ENCODE measurements at regions not wholly inside any gene's neighbourhood (a gene's known extent, or its start where the extent isn't known, plus 50 kb on each side); places are given as distances from the start of the nearest gene placed in this dataset.

DNA sequence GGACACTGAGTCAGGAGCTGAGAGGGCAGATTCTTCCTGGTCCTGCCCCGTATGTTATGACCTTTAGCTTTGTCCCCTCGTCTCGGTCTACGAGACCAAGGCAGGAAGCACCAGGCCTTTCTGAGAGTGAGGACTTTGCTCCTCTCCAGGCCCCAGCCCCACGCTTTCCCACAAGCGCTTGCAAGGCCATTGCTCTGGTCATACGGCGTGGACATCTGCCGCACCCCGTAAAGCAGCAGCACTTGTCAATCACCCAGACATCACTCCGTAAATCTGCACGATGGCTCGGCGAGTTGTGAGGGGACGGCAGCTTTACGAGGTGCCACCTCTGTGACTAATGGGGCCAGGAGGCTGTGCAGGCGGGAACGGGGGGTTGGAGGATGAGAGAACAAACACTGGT, 100.8 kb upstream of the TWIST2 start:
- Histone ChIP-seq H2AFZ (ENCODE audit: low read length) (no peak overlapping the region), H3K79me2 (ENCODE audit: insufficient read depth, low read depth, low read length) (no peaks in the 10 kb centered on the region), H3K4me3 (ENCODE audit: low read depth, low read length, poor library complexity, severe bottlenecking) (no peak overlapping the region), H3K4me2 (ENCODE audit: low read length) (no peak overlapping the region), H3K36me3 (ENCODE audit: insufficient read depth, low read length) (no peaks in the 10 kb centered on the region), H3K9me2 (ENCODE audit: insufficient read depth, low read length) (no peaks in the 10 kb centered on the region), H3K9me3 (ENCODE audit: low read length) (0 out of 2 replicates have a peak, but pooled peaks cover 5% of the 10 kb centered on the region), H3K4me1 (ENCODE audit: insufficient read depth, low read length, poor library complexity, severe bottlenecking) (no peaks in the 10 kb centered on the region), H4K20me1 (ENCODE audit: insufficient read depth, low read length) (no peaks in the 10 kb centered on the region), H3K27ac (ENCODE audit: low read depth, low read length, poor library complexity, severe bottlenecking) (no peak overlapping the region)
- intact Hi-C loops (cut with micrococcal nuclease; ENCODE audit: unreplicated experiment) = no loop called here
- ChIA-PET POLR2A (no interaction called here), CTCF (ENCODE audit: unreplicated experiment) (no interaction called here)
- DNase-seq (ENCODE audit: low spot score) = no peak
- no TSS peak for BruUV-seq (replicated peaks)
- TF ChIP-seq EZH2phosphoT487 (IDR thresholded peaks at IDR 0.05; ENCODE audit: borderline replicate concordance, low read depth, low read length) (no peak), CTCF (conservative IDR thresholded peaks at IDR 0.05; ENCODE audit: low read length) (no peak)

DNA sequence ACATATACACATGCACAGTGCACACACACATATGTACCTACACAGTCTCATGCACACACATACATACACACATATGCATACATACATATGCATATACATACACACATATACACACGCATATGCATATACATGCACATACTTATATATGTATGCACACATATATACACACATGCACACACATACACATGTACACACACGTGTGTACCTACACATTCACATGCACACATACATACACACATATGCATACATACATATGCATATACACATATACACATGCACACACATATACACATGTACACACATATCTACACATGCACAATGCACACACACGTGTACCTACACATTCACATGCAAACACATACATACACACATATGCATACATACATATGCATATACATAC, 100.3 kb upstream of the TWIST2 start:
- no peak for TF ChIP-seq CTCF (conservative IDR thresholded peaks at IDR 0.05; ENCODE audit: low read length)
- no peak for TF ChIP-seq EZH2phosphoT487 (IDR thresholded peaks at IDR 0.05; ENCODE audit: borderline replicate concordance, low read depth, low read length)
- BruUV-seq (replicated peaks) = no TSS peak

DNA sequence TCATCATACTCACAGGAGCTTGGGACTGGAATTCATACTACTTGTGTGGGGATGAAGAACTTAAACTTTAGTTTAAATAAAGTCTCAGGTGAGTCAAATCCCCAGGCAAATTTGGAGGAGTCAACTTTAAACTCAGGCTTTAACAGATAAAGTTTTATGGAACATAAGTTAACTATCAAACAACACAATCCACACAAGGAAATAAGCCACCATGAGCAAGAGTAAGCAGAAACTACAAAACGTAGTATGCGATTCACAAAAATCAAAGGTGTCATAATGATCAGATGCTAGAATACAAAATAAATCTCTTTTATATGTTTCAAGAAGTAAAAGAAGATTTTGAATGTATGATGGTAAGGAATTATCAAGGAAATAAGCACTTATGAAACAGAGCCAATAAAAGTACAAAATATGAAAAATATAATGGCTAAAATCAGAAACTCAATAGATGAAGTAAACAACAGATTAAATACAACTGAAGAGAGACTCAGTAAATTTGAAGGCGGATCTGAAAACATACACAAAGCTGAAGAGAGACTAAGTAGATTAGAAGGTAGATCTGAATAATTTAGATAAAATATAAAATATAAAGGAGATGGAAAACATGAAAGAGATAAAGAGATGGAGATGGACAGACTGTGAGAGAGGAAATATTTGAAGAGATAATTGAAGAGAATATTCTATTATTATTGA, 97.5 kb upstream of the TWIST2 start:
- H3K4me3 ChIP-seq (ENCODE audit: low read depth, low read length, poor library complexity, severe bottlenecking) = no peak overlapping the region
- no peak overlapping the region for H2AFZ ChIP-seq (ENCODE audit: low read length)
- ChIA-PET CTCF (ENCODE audit: unreplicated experiment) (no interaction called here), POLR2A (no interaction called here)
- intact Hi-C loops (cut with micrococcal nuclease; ENCODE audit: unreplicated experiment) = no loop called here
- H3K4me1 ChIP-seq (ENCODE audit: insufficient read depth, low read length, poor library complexity, severe bottlenecking) = no peaks in the 10 kb centered on the region
- no peaks in the 10 kb centered on the region for H3K9me2 ChIP-seq (ENCODE audit: insufficient read depth, low read length)
- no peak overlapping the region for H3K27ac ChIP-seq (ENCODE audit: low read depth, low read length, poor library complexity, severe bottlenecking)
- TF ChIP-seq EZH2phosphoT487 (IDR thresholded peaks at IDR 0.05; ENCODE audit: borderline replicate concordance, low read depth, low read length) = no peak
- no peak for TF ChIP-seq CTCF (conservative IDR thresholded peaks at IDR 0.05; ENCODE audit: low read length)
- H4K20me1 ChIP-seq (ENCODE audit: insufficient read depth, low read length) = no peaks in the 10 kb centered on the region
- DNase-seq (ENCODE audit: low spot score) = no peak
- no peaks in the 10 kb centered on the region for H3K36me3 ChIP-seq (ENCODE audit: insufficient read depth, low read length)
- H3K9me3 ChIP-seq (ENCODE audit: low read length) = 0 out of 2 replicates have a peak, but pooled peaks cover 5% of the 10 kb centered on the region
- no peak overlapping the region for H3K4me2 ChIP-seq (ENCODE audit: low read length)
- BruUV-seq (replicated peaks) = no TSS peak
- H3K79me2 ChIP-seq (ENCODE audit: insufficient read depth, low read depth, low read length) = no peaks in the 10 kb centered on the region

More for the DNA sequence above, 100.3 kb upstream of the TWIST2 start:
- no peak for DNase-seq (ENCODE audit: low spot score)
- no peaks in the 10 kb centered on the region for H3K4me1 ChIP-seq (ENCODE audit: insufficient read depth, low read length, poor library complexity, severe bottlenecking)
- H3K4me2 ChIP-seq (ENCODE audit: low read length) = no peak overlapping the region
- H4K20me1 ChIP-seq (ENCODE audit: insufficient read depth, low read length) = no peaks in the 10 kb centered on the region
- no peak overlapping the region for H2AFZ ChIP-seq (ENCODE audit: low read length)
- no peak overlapping the region for H3K27ac ChIP-seq (ENCODE audit: low read depth, low read length, poor library complexity, severe bottlenecking)
- no peak overlapping the region for H3K4me3 ChIP-seq (ENCODE audit: low read depth, low read length, poor library complexity, severe bottlenecking)
- ChIA-PET POLR2A (no interaction called here), CTCF (ENCODE audit: unreplicated experiment) (no interaction called here)
- H3K79me2 ChIP-seq (ENCODE audit: insufficient read depth, low read depth, low read length) = no peaks in the 10 kb centered on the region
- intact Hi-C loops (cut with micrococcal nuclease; ENCODE audit: unreplicated experiment) = no loop called here
- H3K9me2 ChIP-seq (ENCODE audit: insufficient read depth, low read length) = no peaks in the 10 kb centered on the region
- 0 out of 2 replicates have a peak, but pooled peaks cover 5% of the 10 kb centered on the region for H3K9me3 ChIP-seq (ENCODE audit: low read length)
- H3K36me3 ChIP-seq (ENCODE audit: insufficient read depth, low read length) = no peaks in the 10 kb centered on the region

Data from OCI-LY7 (cell line).